ENCODE measurements at regions not wholly inside any gene's neighbourhood (a gene's known extent, or its start where the extent isn't known, plus 50 kb on each side); places are given as distances from the start of the nearest gene placed in this dataset.
A peak's percentile ranks its signal among the peaks of the same experiment; 100 is the strongest.

- ChIA-PET CTCF (interaction anchor here (6.2 to 11.8 kb wide), 2 partner anchors 108 to 284 kb away, joined by 67 to 153 read pairs; no protein-coding TSS in a partner anchor), POLR2A (no interaction called here)
- intact Hi-C loops (cut with micrococcal nuclease) = no loop called here
- H3K9me3 Mint-ChIP-seq = no peaks in the 10 kb centered on the region
- no peak overlapping the region for H3K27ac Mint-ChIP-seq
- DNase-seq = no peak
- H3K4me3 Mint-ChIP-seq = no peak overlapping the region
- peaks cover 22% of the 10 kb centered on the region for H3K4me1 Mint-ChIP-seq (ENCODE audit: low read depth)
- H3K27me3 Mint-ChIP-seq = no peaks in the 10 kb centered on the region
- H3K36me3 Mint-ChIP-seq = no peaks in the 10 kb centered on the region
Measured at GRCh38 chr12:3992945-3993344, 119.7 kb upstream of the PARP11 start.

DNA sequence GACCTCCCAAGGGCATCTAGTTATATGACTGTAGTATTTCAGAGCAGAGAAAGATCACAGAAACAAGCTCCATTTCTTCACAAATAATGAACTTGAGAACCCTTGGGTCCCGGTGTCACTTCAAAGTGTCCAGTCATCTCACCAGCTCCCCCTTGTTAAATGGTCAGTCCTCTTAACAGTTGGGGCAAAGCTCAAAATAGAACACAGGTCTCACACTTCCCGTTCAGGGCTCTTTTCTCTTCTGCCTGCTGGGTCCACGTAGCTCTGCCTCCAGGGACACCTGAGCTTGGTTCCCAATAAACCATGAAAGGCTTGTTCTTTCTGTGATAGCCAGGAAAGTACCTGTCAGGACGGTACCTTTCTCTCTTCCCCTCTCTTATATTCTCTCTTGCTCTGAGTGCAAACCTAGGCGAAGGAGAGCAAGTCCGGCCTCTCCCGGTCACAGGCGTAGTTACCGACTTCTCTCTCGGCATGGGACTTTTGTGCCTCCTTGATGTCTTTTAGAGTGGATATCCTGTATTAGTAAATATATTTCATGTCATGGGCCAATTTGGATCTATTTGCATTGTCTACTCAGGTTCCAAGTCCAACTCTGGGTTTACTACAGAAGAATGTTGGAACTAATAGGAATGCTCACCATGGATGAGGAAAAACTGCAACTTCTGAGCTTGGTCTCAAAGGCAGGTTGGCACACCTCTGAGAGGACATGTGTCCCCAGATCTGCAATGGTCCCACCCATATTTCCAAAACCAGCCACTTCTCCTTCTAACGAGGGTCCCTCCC, 118.8 kb upstream of the PARP11 start:
- POLR2A ChIA-PET = no interaction called here
- intact Hi-C loops (cut with micrococcal nuclease) = no loop called here
- H3K27me3 Mint-ChIP-seq = no peaks in the 10 kb centered on the region
- no peaks in the 10 kb centered on the region for H3K9me3 Mint-ChIP-seq
- CTCF ChIA-PET = interaction anchor here (1.0 to 11.8 kb wide), 3 partner anchors 8 to 285 kb away, joined by 3 to 153 read pairs (median 67); no protein-coding TSS in a partner anchor
- no peak overlapping the region for H3K27ac Mint-ChIP-seq
- H3K4me1 Mint-ChIP-seq (ENCODE audit: low read depth) = peaks cover 30% of the 10 kb centered on the region
- no peaks in the 10 kb centered on the region for H3K36me3 Mint-ChIP-seq
- no peak for DNase-seq
- no peak overlapping the region for H3K4me3 Mint-ChIP-seq

DNA sequence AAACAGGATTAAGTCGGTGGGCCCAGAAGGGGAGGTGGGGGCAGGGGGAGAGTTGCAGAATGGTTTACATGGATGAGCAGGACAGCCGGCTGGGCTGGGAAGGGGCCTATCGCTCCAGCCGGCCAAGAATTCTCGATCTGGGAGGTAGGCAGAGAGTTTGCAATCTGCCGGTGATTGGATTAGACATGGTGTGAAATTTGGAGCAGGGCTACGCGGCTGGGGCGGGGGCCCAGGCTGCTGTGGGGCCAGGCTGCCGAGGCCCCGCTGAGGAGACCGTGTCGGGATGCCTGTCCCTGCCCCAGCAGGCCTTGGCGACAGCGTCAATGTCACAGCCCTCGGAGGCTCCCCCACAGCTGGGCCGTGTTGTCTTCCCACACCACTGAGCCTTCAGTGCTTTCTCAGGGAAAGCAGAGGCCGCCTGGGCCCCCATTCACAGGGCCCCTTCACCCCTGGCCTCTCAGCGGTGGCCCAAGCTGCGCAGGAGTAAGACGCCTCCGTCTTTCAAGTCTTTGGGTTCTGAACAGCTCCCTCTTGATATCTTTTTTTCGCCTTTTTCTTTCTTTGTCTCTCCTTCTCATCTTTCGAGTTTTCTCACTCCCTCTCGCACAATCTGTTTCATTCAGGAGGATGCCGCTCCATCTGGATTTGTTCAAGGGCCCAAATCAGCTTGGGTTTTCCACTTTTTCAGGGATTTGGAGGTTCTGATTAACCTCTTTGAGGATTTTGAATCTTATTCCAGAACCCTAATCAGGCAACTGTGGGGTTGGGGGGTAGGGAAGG, 117.5 kb upstream of the PARP11 start:
- Mint-ChIP-seq H3K27ac (no peak overlapping the region), H3K36me3 (no peaks in the 10 kb centered on the region), H3K9me3 (no peaks in the 10 kb centered on the region), H3K4me3 (no peak overlapping the region), H3K4me1 (ENCODE audit: low read depth) (peaks cover 30% of the 10 kb centered on the region), H3K27me3 (no peaks in the 10 kb centered on the region)
- POLR2A ChIA-PET = no interaction called here
- CTCF ChIA-PET = interaction anchor here (0.7 to 11.8 kb wide), 4 partner anchors 17 to 287 kb away, joined by 5 to 153 read pairs (median 48); no protein-coding TSS in a partner anchor
- intact Hi-C loops (cut with micrococcal nuclease) = no loop called here
- DNase-seq = no peak

- Mint-ChIP-seq H3K9me3 (no peaks in the 10 kb centered on the region), H3K4me1 (ENCODE audit: low read depth) (peaks cover 30% of the 10 kb centered on the region), H3K27me3 (no peaks in the 10 kb centered on the region), H3K4me3 (no peak overlapping the region), H3K36me3 (no peaks in the 10 kb centered on the region), H3K27ac (peak overlapping the region; percentile 47)
- POLR2A ChIA-PET = interaction anchor here (1.2 to 1.4 kb wide), 2 partner anchors 104 to 288 kb away, joined by 4 read pairs; no protein-coding TSS in a partner anchor
- intact Hi-C loops (cut with micrococcal nuclease) = loop anchor here (1.0 to 10.0 kb wide), 3 partner anchors 8 to 516 kb away; no protein-coding TSS in a partner anchor
- CTCF ChIA-PET = interaction anchor here (2.1 to 3.2 kb wide), 2 partner anchors 104 to 287 kb away, joined by 14 to 28 read pairs; no protein-coding TSS in a partner anchor
- DNase-seq = no peak
Measured at GRCh38 chr12:3989218-3989550, 116.0 kb upstream of the PARP11 start.

DNA sequence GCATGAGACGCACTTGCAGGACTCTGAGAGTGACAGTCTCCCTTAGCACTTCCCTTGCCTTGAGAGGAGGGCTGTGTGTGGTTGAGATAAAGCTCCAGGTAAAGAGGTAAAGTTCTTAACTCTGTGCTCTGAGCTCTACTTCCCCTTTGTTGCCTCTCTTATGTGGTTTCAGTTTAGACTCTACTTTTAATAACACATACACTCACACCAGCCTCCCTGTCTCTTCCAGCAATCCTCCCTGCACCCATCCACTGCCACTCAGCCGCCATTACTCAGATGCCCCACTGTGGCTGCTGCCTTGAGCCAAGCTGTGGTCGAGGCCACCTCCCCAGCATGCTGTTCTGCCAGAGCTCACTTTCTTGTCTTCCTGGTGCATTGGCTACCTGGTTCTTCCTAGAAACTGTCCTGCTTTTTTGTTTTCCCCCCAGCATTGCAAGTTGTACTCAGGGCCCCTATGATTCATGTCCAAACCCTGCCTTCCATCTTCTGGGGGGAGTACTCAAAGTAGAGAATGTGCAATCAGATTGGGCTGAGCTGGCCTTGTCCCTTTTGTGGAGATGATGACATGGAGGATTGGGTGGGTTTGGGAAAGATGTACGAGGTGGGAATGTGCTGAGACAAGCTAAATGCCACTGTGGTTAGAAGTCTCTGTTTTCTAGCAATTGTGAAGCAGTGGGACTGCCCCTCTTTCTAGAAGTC, 115.5 kb upstream of the PARP11 start:
- Mint-ChIP-seq H3K4me1 (ENCODE audit: low read depth) (peaks cover 30% of the 10 kb centered on the region), H3K27ac (peak overlapping the region; percentile 47), H3K27me3 (no peaks in the 10 kb centered on the region), H3K9me3 (peaks cover 2% of the 10 kb centered on the region), H3K4me3 (no peak overlapping the region), H3K36me3 (no peaks in the 10 kb centered on the region)
- DNase-seq = peak; percentile 57
- intact Hi-C loops (cut with micrococcal nuclease) = loop anchor here (1.0 to 10.0 kb wide), 3 partner anchors 7 to 516 kb away; no protein-coding TSS in a partner anchor
- ChIA-PET POLR2A (interaction anchor here (0.7 to 1.4 kb wide), 3 partner anchors 103 to 288 kb away, joined by 3 to 4 read pairs (median 4); no protein-coding TSS in a partner anchor), CTCF (interaction anchor here (1.8 to 3.2 kb wide), 3 partner anchors 103 to 290 kb away, joined by 5 to 28 read pairs (median 14); no protein-coding TSS in a partner anchor)

DNA sequence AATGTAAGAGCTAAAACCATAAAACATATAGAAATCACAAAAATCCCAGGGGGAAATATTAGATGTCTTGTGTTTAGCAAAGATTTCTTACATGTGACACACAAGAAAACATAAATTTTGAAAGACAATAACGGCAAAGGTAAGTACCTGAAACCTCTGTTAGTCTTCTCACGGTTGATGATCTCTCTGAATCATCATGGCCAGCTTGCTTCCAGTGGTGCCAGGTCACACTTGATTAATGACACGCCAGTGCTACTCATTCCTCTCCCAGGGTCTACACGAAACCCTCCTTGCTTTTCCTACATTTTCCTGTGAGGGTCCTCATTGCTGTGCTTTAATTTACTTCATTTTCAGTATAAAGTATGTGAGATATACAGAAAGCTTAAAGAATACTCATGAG, 114.4 kb upstream of the PARP11 start:
- ChIA-PET CTCF (interaction anchor here (1.8 to 3.2 kb wide), 3 partner anchors 102 to 291 kb away, joined by 5 to 28 read pairs (median 14); no protein-coding TSS in a partner anchor), POLR2A (interaction anchor here (0.7 kb wide), 1 partner anchor 286 kb away, joined by 3 read pairs; the partner anchor contains the start of gene CCND2)
- H3K4me1 Mint-ChIP-seq (ENCODE audit: low read depth) = peaks cover 30% of the 10 kb centered on the region
- H3K36me3 Mint-ChIP-seq = no peaks in the 10 kb centered on the region
- no peak for DNase-seq
- peaks cover 2% of the 10 kb centered on the region for H3K9me3 Mint-ChIP-seq
- no peak overlapping the region for H3K27ac Mint-ChIP-seq
- H3K4me3 Mint-ChIP-seq = no peak overlapping the region
- H3K27me3 Mint-ChIP-seq = no peaks in the 10 kb centered on the region
- intact Hi-C loops (cut with micrococcal nuclease) = loop anchor here (5.0 to 10.0 kb wide), 2 partner anchors 45 to 517 kb away; no protein-coding TSS in a partner anchor

DNA sequence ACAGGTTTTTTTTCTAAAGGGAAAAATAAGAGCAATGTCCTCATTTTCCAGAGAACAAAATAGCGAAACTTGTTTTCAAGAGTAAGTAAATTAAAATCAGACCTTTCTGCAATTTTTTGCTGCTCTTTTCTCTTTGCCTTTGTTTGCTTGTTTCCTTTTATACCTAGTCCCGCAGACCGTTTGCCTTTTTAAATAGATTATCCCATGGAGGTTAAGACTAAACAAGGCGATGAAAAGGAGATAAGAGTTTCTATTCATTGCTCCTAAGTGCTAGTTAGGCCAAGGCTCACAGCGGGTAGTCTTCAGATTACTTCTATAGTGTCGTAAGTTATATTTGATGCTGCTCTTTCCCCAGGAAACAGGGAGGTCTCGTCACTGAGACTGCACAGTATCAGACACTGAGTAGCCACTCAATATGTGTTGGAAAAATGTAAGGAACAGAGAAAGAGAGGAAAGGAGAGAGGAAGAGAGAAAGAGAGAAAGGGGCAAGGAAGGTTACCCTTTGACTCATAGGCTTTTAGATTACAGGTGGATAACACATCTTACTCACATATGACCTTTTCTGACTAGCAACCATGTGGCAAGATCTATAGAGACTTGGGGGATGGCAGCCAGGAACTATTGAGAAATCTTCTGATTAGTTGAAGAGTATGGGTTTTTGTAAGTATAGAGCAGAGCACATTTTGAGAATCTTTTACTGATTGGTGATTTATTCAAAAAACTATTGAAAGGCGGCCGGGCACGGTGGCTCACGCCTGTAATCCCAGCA, 107.5 kb upstream of the PARP11 start:
- no peak overlapping the region for H3K4me3 Mint-ChIP-seq
- peak overlapping the region; percentile 9 for H3K27ac Mint-ChIP-seq
- H3K27me3 Mint-ChIP-seq = no peaks in the 10 kb centered on the region
- CTCF ChIA-PET = no interaction called here
- H3K9me3 Mint-ChIP-seq = peaks cover 2% of the 10 kb centered on the region
- intact Hi-C loops (cut with micrococcal nuclease) = loop anchor here (1.0 to 10.0 kb wide), 3 partner anchors 9 to 524 kb away; no protein-coding TSS in a partner anchor
- POLR2A ChIA-PET = no interaction called here
- peaks cover 27% of the 10 kb centered on the region for H3K4me1 Mint-ChIP-seq (ENCODE audit: low read depth)
- H3K36me3 Mint-ChIP-seq = no peaks in the 10 kb centered on the region
- no peak for DNase-seq

GRCh38 chr12:3977621-3978020, 104.4 kb upstream of the PARP11 start:
- CTCF ChIA-PET = interaction anchor here (1.1 kb wide), 1 partner anchor 17 kb away, joined by 4 read pairs; no protein-coding TSS in a partner anchor
- POLR2A ChIA-PET = no interaction called here
- Mint-ChIP-seq H3K9me3 (no peaks in the 10 kb centered on the region), H3K4me3 (no peak overlapping the region), H3K36me3 (no peaks in the 10 kb centered on the region), H3K27ac (no peak overlapping the region), H3K27me3 (no peaks in the 10 kb centered on the region), H3K4me1 (ENCODE audit: low read depth) (peaks cover 56% of the 10 kb centered on the region)
- no peak for DNase-seq
- intact Hi-C loops (cut with micrococcal nuclease) = no loop called here

- Mint-ChIP-seq H3K27ac (peak overlapping the region; percentile 40), H3K36me3 (no peaks in the 10 kb centered on the region), H3K27me3 (no peaks in the 10 kb centered on the region), H3K9me3 (no peaks in the 10 kb centered on the region), H3K4me3 (no peak overlapping the region), H3K4me1 (ENCODE audit: low read depth) (peaks cover 62% of the 10 kb centered on the region)
- ChIA-PET CTCF (interaction anchor here (0.8 to 1.0 kb wide), 2 partner anchors 13 to 302 kb away, joined by 4 to 5 read pairs; no protein-coding TSS in a partner anchor), POLR2A (interaction anchor here (0.6 to 0.9 kb wide), 2 partner anchors 61 to 291 kb away, joined by 3 read pairs; no protein-coding TSS in a partner anchor)
- DNase-seq = peak; percentile 42
- intact Hi-C loops (cut with micrococcal nuclease) = no loop called here
Measured at GRCh38 chr12:3976351-3976938, 103.2 kb upstream of the PARP11 start.

- ChIA-PET POLR2A (no interaction called here), CTCF (interaction anchor here (0.8 to 3.3 kb wide), 3 partner anchors 10 to 303 kb away, joined by 3 to 17 read pairs (median 4); no protein-coding TSS in a partner anchor)
- no peaks in the 10 kb centered on the region for H3K9me3 Mint-ChIP-seq
- H3K4me1 Mint-ChIP-seq (ENCODE audit: low read depth) = peaks cover 58% of the 10 kb centered on the region
- H3K36me3 Mint-ChIP-seq = no peaks in the 10 kb centered on the region
- intact Hi-C loops (cut with micrococcal nuclease) = no loop called here
- no peak overlapping the region for H3K27ac Mint-ChIP-seq
- DNase-seq = no peak
- no peak overlapping the region for H3K4me3 Mint-ChIP-seq
- no peaks in the 10 kb centered on the region for H3K27me3 Mint-ChIP-seq
Measured at GRCh38 chr12:3975652-3976051, 102.5 kb upstream of the PARP11 start.
